HG03378 (cell line): ENCODE measurements at regions not wholly inside any gene's neighbourhood (a gene's known extent, or its start where the extent isn't known, plus 50 kb on each side); places are given as distances from the start of the nearest gene placed in this dataset.
A peak's percentile ranks its signal among the peaks of the same experiment; 100 is the strongest.
"Not testable (repeated sequence)": the region's sequence is repeated elsewhere in the genome, so short reads cannot be mapped to it uniquely, and the experiment has no call there.

ENCODE experiments used
- ATAC-seq: cut with Tn5 transposase; IDR thresholded peaks from one replicate; pipeline ENCODE4 v1.9.1; 2021; ENCODE audit warnings: mild to moderate bottlenecking, moderate library complexity; ENCODE audit not compliant: unreplicated experiment

DNA sequence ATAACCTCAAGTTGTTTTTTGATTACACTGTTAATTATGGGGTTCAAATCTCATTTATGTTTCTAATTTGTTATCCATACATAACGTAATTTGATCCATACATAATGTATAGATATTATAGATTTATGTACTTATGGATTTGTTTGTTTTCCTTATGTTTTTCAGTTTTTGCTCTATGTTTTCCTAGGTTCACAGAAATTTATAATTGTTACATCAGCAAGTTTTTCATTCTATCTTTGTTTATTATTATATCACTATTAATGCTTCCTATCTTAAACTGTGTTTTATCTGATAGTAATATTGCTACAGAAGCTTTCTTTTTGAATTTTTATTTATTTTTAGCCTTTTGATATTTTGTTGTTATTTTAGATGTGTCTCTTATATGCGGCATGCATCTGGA is 194.3 kb upstream of the SOX21 start:
- ATAC-seq: no peak

DNA sequence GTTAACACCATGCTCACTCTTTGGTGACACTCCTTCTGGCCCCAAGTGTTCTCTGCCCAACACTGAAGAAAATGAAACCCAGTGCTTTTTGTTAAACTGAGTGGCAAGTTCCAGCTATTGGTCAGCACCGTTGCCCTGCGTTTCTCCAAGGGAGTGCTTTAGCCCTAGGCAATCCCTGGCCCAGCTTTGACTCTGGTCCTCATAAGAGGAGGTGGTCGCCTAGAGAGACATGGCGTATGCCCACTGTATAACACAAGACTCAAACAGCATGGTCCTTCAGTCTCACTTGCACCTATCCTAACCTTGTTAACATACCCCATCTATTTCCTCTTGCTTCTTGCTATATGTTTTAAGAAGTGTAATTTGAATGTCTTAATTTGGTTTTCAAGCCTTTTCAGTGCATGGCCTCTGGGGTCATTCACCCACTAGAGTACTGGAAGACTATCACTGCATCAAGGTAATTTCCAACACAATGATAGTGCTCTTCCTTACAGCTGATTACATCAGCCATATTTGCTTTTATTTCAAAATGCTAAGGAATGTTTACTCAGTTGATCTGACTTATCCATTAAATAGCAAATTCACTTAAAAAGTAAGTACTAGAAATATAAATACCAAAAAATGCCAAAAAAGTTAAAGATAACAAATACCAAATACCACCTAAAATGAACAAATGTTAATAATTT is 190.5 kb upstream of the SOX21 start:
- ATAC-seq: no peak

DNA sequence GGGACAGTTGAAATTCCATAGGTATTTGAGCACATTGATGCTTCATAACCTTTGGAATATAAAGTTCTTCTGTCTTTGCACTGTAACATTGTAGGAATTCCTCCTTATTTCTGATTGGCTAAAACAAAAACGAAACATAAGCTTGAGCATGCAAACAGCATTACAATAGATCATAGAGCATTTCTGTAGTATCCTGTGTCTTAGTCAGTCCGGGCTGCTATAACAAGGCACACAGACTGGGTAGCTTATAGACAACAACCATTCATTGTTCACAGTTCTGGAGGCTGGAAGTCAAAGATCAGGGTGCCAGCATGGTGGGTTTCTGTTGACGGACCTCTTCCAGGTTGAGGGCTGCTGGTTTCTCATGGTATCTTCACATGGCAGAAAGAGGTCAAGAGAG is 188.7 kb upstream of the SOX21 start:
- no peak for ATAC-seq

DNA sequence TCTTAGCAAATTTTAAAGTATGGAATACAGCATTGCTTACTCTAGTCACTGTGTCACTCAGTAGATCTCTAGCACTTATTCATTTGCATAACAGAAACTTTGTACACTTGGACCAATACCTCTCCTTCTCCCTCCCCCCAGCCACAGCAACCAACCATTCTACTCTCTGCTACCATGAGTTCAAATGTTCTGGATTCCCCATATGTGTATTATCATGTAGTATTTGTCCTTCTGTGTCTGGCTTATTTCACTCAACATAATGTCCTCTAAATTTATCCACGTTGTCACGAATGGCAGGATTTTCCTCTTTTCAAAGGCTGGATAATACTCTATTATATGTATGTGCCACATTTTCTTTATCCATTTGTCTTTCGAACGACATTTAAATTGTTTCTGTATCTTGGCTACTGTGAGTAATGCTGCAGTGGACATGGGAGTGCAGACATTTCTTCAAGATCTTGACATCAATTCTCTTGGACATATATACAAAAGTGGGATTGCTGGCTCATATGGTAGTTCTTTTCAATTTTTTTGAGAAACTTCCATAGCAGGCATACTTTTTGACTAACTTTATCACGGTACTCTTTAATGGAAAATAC is 184.5 kb upstream of the SOX21 start:
- no peak for ATAC-seq

DNA sequence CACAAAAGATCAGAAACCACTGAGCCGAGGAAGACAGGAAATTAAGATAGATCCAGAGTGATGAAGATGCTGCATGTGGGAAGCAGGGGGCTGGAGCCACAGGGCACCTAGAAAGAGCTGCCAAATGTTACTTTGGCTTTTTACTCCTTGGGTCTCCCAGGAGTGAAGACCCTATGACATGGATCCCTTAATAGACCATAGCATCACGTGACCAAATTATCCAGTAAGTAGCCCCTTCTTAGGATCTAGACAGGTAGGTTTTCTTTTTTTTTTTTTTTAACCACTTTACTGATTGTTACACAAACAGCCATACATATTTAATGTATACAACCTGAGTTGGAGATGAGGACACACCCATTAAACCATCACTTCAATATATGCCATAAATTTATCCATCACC is 183.9 kb upstream of the SOX21 start:
- no peak for ATAC-seq

DNA sequence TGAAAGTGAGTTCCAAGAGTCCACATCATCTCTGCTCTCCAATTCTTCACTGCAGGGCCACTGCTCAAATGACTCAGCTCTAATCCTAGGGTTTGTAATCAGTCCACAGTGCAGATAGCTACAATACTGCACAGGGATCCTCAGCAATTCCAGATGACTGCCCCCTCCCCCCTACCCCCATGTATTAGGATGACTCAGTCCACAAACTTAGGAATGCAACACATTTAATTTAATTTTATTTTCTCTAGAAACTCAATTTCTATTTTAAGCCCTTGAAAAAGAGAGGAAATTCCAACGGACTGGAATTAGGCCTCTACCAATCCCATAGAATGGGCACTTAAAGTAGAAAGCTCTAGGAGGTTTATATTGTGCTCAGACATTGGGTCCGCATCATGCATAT is 173.8 kb upstream of the SOX21 start:
- ATAC-seq: no peak

DNA sequence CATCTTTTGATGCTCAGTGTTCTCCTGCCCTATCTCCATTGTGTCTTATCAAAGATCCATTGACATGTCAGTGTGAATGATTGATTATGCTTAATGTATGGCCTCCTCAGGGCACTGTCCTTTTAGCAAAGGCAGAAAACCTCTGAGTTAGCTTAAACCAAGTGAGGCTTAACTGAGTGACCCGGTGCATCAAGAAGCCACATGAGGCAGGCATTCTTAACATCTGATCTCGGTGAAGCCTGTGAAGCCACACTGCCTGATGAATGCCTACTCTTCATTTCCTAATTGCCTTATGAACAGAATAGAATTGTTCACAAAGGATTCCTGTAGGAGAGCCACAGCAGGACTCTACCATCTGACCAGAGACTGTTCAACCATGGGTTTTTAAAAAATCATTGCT is 168.1 kb upstream of the SOX21 start:
- no peak for ATAC-seq

DNA sequence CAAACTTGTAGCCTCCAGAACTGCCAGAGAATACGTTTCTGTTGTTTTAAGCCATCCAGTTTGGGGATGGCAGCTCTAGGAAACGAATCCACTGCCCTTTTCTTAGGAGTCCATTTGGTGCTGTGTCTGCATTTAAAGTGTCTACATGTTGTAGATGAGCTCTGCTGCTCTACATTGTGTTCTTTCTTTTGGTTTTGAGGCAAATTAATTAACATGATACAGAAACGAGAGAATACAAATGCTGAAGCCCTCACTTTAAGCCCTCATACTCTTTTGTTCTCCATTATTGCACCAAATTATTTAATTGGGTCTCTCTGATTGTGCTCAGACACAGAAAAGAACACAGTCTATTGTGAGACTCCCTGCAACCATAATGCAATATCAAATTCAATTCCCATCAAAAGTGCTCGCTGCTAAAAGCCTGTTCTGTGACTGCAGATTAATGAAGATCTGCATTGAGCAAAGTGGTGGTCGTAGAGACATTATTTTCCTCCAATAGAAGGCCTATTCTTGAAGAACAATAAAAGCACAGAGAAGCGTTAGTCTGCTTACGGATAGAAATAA is 166.3 kb upstream of the SOX21 start:
- ATAC-seq: no peak

DNA sequence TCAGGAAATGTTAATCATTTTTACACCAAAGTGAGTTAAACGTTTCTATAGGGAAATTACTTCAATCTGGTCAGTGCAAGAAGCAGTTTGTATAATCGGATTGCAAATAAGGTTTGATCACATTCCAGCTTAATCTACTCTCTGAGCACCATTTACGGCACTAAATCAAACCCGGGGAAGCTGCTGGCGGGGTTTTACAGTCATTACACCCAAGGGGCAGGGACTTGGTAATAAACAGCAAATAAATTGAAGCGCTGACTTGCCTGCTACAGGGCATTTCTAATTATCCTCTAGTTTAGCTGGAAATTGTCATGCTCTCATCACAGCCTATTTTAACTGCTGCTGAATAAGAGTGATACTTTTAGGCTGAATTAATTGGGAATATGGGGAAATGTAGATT is 152.1 kb upstream of the SOX21 start:
- ATAC-seq: no peak

DNA sequence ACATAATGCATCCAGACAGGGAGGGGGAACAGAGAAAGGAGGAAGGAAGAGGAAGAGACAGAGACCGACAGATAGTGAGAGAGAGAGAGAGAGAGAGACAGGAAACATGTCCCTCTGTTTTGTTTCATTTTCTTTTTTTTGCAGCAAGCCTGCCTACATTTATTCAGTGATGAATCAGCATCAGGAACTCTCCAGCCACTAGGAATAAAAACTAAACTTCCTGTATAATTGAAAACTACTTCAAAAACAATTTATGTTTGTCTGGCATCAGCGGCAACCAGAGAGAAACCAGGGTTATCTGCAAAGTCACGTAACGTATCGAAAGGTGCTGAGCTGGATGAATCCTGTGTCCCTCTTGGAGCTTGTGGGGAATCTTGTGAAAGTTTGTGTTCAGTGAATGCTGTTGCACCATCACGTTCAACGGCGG is 148.6 kb upstream of the SOX21 start:
- peak; percentile 73 for ATAC-seq

DNA sequence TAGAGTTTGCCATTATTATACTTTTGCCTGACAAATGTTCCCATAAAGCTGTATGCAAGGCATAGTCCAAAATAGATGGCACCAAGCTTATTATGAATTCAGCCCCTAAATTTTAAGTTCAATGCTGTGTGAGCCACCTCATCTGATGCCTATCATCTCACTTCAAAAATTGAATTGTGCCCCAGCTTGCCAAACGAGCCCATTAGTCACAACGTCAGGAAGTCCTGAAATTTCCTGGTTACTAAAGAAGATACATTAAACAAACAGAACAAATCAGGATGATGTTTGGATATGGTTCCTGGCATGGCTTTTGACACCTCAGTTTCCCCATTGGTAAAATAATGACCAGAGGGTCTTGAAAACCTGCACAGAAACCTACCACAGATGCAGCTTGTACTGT is 147.5 kb upstream of the SOX21 start:
- ATAC-seq: no peak

DNA sequence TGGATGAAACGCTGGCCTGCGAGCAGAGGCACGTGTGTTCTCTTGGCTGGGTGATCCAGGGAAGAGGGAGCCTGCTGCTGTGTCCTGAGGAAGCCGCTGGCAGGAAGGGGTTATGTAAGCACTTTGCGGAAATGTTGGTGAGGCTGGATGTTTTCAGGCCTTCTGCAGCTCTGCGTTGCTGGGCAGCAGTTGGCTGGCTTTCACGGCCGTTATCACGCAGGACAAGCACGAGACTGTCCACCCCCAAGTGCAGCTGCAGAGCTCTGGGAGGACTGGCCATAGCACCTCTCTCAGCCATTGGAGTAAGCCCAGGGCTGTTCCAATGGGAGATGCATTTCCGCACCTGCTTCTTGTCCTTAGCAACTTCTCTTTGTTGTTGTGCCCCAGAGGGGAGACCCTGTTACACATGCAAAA is 146.9 kb upstream of the SOX21 start:
- no peak for ATAC-seq

DNA sequence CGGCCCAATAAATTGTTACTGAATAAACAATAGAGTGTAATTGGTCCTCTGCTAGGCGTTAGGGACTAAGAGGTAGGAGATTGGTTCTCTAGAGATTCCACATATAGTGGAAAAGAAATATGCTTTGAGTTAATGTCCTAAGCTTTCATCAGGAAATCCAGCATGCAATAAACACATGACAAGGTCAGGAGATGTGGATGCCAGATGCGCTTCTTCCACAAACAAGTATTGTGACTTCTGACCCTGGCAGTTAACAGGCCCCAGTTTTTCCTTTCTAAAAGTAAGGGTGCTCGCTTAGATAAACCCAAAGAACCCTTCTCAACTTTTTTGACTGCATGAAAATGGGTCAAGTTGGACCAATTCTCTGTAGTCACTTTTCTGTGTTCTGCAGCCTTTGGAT is 146.5 kb upstream of the SOX21 start:
- no peak for ATAC-seq

DNA sequence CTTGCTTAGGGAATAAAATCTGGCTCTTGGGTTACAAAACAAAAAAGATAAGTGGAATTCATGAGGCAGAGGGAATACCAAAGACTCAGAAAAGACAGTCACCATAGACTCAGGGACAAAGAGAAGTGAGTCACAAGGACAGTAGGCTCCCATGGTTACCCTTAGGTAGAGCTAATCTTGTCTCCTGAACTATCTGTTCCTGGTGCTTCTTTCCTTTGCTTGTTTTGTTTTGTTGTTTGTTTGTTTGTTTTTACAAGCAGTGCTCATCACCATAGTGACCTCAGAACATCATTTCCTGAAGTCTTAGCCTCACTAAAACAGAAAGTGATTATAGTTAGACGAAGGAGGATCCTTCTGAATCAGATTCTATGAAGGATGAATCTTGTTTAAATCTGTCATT is 142.3 kb upstream of the SOX21 start:
- ATAC-seq: no peak

DNA sequence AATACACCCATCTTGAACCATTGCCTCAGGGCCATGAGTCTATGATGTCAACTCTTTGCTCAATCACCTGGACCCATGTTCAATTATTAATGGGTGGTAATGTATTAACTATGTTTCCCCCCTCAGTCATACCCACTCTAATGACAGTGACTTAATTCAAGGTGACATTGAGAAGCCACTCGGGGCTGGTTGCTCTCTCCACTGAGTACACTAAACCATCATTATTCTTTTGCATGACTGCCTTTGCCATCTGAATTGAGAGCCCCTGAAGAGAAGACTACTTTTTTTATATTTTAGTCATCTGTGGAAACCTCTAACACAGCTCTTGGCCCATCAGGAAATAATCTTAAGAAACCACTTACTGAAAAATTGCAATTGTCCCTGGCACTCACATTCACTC is 139.2 kb upstream of the SOX21 start:
- no peak for ATAC-seq

DNA sequence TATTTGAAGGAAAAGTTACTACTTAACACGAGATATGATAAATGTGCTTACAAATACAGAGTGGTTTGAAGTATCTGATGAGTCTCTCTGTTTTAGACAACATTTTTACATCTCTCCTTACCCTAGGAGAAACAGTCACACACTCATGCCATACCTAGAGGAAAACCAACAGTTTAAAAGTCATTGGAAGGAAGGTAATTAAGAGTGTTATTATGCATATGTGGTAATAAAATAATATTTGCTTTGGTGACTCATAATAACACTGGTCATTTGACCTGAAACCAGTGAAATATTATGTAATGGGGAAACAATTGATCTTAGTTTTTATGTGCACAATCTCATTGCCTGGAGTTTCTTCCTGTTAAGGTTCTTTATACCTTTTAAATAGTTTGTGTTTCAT is 136.9 kb upstream of the SOX21 start:
- ATAC-seq: no peak

DNA sequence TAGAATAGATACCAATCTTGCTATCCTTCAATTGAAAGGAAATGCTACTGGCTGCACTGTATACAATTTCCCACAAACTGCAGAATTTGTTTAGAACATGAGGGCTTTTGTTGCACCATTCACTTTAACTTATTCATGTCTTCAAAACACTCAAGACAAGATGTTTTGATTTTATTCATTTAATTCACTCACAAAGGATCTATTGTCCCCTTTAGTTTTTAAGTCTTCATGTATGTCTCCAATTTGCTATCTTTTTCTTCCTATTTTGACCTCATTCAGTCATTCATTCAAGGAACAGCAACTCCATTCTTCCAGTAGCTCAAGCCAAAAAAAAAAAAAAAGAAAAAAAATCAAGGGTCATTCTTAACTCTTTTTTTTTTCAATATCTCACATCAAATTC is 130.6 kb upstream of the SOX21 start:
- ATAC-seq: no peak

DNA sequence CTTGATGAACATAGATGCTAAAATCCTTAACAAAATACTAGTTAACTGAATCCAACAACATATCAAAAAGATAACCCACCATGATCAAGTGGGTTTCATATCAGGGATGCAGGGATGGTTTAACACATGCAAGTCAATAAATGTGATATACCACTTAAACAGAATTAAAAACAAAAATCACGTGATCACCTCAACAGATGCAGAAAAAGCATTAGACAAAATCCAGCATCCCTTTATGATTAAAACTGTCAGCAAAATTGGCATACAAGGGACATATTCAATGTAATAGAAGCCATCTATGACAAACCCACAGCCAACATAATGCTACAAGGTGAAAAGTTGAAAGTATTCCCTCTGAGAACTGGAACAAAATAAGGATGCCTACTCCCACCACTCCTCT is 124.7 kb upstream of the SOX21 start:
- ATAC-seq: not testable (repeated sequence)

DNA sequence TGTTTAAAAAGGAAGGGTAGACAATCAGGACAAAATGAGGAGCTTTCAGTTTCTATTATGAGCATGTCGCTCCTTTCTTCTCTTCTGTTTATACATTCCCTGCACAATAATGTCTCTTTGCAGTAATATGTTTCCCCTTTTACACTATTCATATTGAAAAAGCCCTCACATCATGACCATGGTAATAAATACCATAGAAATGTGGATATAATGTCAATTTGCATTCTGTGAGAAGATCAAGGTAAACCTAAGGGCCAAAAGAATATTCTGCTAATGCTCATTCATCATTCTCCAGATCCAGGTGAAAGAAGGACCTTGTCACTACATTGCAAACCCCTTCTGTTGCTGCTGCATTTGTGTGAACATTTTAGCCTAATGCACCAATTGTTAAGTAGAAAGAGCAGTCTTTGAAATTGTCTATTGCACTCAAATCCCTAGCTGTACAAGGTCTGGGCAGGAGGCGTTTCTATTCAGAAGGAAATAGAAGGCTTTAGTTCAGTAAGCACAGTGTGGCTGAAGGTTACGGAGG is 117.6 kb upstream of the SOX21 start:
- no peak for ATAC-seq

DNA sequence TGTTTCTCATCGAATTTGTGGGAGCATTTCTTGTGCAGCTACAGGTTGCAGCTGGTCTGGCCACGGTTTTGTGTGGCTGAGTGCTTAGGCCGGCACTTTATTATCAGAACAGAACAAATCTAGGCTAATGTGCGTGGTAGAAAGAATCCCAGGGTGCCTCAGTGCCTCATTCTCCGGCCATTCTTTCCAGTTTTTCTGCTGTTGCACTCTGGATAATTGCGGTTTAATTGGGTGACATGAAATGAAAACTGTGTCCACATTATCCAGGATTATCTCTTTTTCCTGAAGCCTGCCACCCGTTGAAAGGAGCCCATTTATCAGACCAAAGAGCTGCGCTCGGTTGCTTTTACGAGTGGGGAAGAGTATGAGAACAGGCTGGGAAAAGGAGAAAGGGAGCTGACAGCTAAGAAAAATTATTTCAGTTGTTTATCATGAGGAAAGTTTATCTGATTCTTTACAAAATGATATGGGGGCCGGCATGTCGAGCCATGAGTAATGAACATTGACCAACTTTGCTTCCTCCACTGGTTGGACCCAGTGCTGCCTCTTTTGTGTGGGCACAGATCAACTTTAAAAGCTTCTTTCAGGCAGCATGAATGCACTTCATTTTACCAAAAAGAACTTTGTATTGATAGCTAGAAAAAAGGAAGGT is 117.0 kb upstream of the SOX21 start:
- no peak for ATAC-seq

DNA sequence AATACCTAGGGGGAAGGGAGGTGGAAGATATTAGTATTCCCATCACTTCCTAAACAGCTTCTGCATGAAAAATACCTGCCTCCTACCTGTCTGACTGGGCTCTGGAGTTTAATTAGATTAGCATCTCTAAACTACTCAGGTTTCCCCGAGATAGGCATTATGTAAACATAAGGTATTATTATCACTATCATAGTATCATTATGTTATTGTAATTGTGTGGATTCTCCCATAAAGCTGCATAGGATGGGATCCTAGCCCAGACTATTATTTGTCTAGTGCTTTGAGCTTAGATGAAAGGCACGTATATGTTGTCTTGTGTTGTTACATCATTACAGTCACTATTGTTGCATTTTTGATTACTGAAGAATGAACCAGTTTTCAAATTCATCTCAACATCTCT is 115.2 kb upstream of the SOX21 start:
- ATAC-seq: no peak

DNA sequence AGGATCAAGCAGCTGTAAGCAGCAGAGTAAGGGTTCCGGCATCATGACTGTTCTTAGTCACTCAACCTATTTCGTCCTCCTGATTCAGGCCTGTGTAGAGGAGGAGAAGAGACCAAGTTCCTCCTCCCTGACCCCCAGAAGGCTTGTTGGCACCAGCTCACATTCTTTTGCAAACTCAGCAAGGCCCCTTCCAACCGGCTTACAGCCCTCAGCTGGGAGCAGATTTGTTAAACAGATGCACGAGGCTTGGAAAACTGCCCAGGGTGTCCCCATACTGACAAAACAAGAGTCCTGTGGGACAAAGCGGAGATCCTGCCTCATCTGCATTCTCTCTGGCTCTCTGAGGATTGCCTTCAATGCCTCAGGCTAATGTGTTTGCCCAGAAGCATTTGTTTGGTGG is 113.2 kb upstream of the SOX21 start:
- ATAC-seq: no peak
